Upper lobe of left lung (tissue), 4 donors: ENCODE measurements at regions not wholly inside any gene's neighbourhood (a gene's known extent, or its start where the extent isn't known, plus 50 kb on each side); places are given as distances from the start of the nearest gene placed in this dataset.

Experiments
- CTCF ChIP-seq, 6 experiments: fragments of 450-650 bp in 4 of 6; fragments of 200-600 bp in 2 of 6; sonication (generic) in 2 of 6; IDR thresholded peaks; one replicate each; pipeline ENCODE4 v1.5.1; 2016 to 2019; ENCODE audit warnings: antibody characterized with exemption in 6 of 6
- POLR2A ChIP-seq, 4 donors: fragments of 450-650 bp; IDR thresholded peaks; one replicate each; pipeline ENCODE4 v1.5.1; 2016 to 2017; ENCODE audit warnings: antibody characterized with exemption in 4 of 4, mild to moderate bottlenecking in 2 of 4
- POLR2AphosphoS5 ChIP-seq, 2 donors: sonication (generic); formaldehyde crosslinking; IDR thresholded peaks; one replicate each; pipeline ENCODE4 v1.5.1; 2017; ENCODE audit warnings: antibody characterized with exemption in 2 of 2

GRCh38 chr15:95763426-95763825 lies 567.1 kb upstream of the NR2F2 start:
- no peak for TF ChIP-seq CTCF (IDR thresholded peaks at IDR 0.05)
- no peak for TF ChIP-seq POLR2A (IDR thresholded peaks at IDR 0.05)
- TF ChIP-seq POLR2AphosphoS5 (IDR thresholded peaks at IDR 0.05) = no peak
